Epithelial cell of proximal tubule (primary cell): ENCODE measurements at regions not wholly inside any gene's neighbourhood (a gene's known extent, or its start where the extent isn't known, plus 50 kb on each side); places are given as distances from the start of the nearest gene placed in this dataset.

Experiments
- DNase-seq: peaks from one replicate; pipeline ENCODE4 v3.0.0-alpha.2; 2011; ENCODE audit warnings: low read depth
- H3K4me3 ChIP-seq: 2 replicates; pipeline ENCODE4 v1.5.1; 2011; ENCODE audit warnings: low read depth, mild to moderate bottlenecking, low read length
- CTCF ChIP-seq: conservative IDR thresholded peaks from 2 replicates; pipeline ENCODE4 v1.5.1; 2012; ENCODE audit warnings: low read depth, mild to moderate bottlenecking, low read length

GRCh38 chr6:144854654-144855053 lies 569.5 kb downstream of the UTRN start:
- no peak for TF ChIP-seq CTCF
- no peak overlapping the region for H3K4me3 ChIP-seq

DNA sequence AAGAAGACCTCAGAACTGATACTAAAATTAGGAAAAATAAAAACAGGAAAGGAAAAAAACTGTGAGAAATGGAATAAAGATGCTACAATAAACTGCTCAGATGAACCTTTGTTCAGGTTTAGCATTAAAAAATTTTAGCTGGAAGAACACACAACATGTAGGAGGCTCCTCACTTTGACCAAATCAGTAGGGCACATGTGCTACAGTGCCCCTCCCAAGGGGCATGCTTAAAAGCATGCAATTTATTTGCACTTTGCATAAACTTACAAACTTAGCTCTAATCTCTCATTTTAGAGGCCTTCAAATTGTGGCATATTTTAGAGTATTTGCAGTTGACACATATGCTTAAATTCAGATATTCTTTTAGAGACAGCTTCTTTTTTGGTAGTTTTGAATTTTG lies 570.2 kb downstream of the UTRN start:
- no peak overlapping the region for H3K4me3 ChIP-seq
- no peak for DNase-seq
- TF ChIP-seq CTCF = no peak

More at GRCh38 chr6:144854654-144855053, 569.5 kb downstream of the UTRN start:
- DNase-seq = no peak

DNA sequence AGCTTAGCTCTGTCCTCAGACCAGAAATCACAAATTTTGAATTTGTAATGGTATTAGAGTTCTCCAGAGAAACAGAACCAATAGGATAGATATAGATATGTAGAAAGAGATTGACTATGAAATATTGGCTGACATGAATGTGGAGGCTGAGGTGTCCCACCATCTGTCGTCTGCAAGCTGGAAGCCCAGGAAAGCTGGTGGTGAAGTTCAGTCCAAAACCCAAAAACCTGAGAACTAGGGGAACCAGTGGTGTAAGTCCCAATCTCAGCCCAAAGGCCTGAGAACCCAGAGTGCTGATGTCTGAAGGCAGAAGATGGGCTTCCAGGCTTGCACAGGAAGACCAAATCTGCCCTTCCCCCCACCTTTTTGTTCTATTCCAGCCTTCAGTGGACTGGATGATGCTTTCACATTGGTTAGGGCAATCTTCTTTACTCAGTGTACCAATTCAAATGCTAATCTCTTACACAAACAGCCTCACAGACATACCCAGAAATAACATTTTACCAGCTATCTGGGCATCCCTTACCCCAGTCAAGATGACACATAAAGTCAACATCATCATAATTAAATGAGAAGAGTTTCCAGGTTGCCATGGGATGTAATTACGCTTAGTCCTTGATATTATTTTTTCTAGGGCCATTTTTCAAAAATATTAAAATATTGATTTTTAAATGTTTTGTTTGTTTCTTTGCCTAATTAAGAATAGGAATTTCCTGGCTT lies 570.8 kb downstream of the UTRN start:
- DNase-seq = no peak
- no peak overlapping the region for H3K4me3 ChIP-seq
- TF ChIP-seq CTCF = no peak

DNA sequence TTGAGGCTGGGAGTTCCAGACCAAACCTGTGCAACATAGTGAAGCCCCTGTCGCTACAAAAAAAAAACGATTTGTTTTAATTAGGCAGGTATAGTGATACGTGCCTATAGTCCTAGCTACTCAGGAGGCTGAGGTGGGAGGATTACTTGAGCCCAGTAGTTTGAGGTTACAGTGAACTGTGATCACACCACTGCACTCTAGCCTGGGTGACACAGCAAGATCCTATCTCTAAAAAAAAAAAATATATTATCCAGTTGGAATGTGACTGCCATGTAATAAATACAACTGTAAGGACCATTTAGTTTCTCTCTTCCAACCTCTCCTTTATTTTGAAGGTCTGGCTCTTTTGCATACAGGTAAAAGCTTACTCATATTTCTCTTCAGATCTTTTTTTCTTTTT lies 571.5 kb downstream of the UTRN start:
- DNase-seq = no peak
- TF ChIP-seq CTCF = no peak
- H3K4me3 ChIP-seq = no peak overlapping the region

DNA sequence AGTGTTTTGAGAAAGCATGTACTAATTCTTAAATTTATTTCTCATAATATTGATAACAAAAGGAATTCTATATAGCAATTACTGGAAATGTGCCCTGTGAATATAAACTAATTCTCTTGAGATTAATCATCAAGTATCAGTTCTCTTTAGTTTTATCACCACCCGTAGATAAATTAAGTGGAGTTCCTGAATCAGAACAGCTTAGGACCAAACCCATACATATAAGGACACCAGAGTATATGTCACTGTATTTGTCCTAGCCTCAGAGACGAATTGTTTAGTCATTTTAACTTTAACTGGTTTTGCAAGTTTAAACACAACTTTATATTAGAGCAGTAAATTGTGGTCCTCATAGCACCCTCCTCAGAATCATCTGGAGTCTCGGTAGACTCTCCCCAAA lies 572.0 kb downstream of the UTRN start:
- no peak overlapping the region for H3K4me3 ChIP-seq
- DNase-seq = no peak
- no peak for TF ChIP-seq CTCF

- no peak for DNase-seq
- no peak overlapping the region for H3K4me3 ChIP-seq
- no peak for TF ChIP-seq CTCF
Observed at GRCh38 chr6:144862769-144863168, 577.6 kb downstream of the UTRN start.

DNA sequence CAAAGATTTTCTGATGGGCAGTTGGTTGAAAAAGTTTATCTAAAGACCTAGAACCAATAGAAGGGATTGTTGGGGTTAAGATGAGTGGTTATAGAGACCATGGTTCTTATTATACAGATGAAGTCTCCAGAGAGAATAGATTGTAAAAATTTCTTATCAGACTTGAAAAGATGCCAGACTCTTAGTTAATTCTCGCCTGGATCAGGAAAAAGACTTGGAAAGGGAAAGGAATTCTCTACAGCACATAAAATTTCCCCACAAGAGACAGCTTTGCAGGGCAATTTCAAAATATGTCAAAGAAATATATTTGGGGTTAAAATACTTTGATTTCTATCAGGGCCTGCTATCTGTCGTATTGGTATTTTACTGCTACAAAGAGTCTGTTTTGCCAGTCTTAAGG lies 582.6 kb downstream of the UTRN start:
- TF ChIP-seq CTCF = no peak
- no peak for DNase-seq
- H3K4me3 ChIP-seq = no peak overlapping the region
